ENCODE measurements at regions not wholly inside any gene's neighbourhood (a gene's known extent, or its start where the extent isn't known, plus 50 kb on each side); places are given as distances from the start of the nearest gene placed in this dataset.

GRCh38 chr6:71153755-71154325, 134.8 kb upstream of the OGFRL1 start:
- WGBS, 2 donors: 87% methylated on average over 9 of the region's 9 CpGs
- H3K9me3 ChIP-seq: no peaks in the 10 kb centered on the region
- no peaks in the 10 kb centered on the region for H3K36me3 ChIP-seq
- ATAC-seq (no peak), DNase-seq (no peak)
- intact Hi-C loops (cut with DNase I): no loop called here
- H3K27ac ChIP-seq: no peak overlapping the region
- no peaks in the 10 kb centered on the region for H3K4me1 ChIP-seq
- H3K4me3 ChIP-seq: no peak overlapping the region
- TF ChIP-seq CTCF (IDR thresholded peaks at IDR 0.05): no peak
- no peaks in the 10 kb centered on the region for H3K27me3 ChIP-seq

GRCh38 chr6:71157345-71157744, 131.3 kb upstream of the OGFRL1 start:
- Histone ChIP-seq H3K9me3 (no peaks in the 10 kb centered on the region), H3K27ac (no peak overlapping the region), H3K27me3 (no peaks in the 10 kb centered on the region), H3K4me1 (no peaks in the 10 kb centered on the region), H3K4me3 (no peak overlapping the region), H3K36me3 (no peaks in the 10 kb centered on the region)
- WGBS, 2 donors: 69 to 82% methylated on average over 1 of the region's 1 CpG
- DNase-seq: no peak
- intact Hi-C loops (cut with DNase I): no loop called here
- no peak for TF ChIP-seq CTCF (IDR thresholded peaks at IDR 0.05)
- ATAC-seq: no peak

GRCh38 chr6:71164890-71165289, 123.7 kb upstream of the OGFRL1 start:
- DNase-seq (no peak), ATAC-seq (no peak)
- Histone ChIP-seq H3K27me3 (no peaks in the 10 kb centered on the region), H3K27ac (no peak overlapping the region), H3K9me3 (no peaks in the 10 kb centered on the region), H3K36me3 (no peaks in the 10 kb centered on the region), H3K4me1 (no peaks in the 10 kb centered on the region), H3K4me3 (no peak overlapping the region)
- WGBS, 2 donors: 92 to 93% methylated on average over 22 of the region's 22 CpGs
- intact Hi-C loops (cut with DNase I): no loop called here
- no peak for TF ChIP-seq CTCF (IDR thresholded peaks at IDR 0.05)

GRCh38 chr6:71168233-71168765, 120.3 kb upstream of the OGFRL1 start:
- no peaks in the 10 kb centered on the region for H3K36me3 ChIP-seq
- H3K27me3 ChIP-seq: no peaks in the 10 kb centered on the region
- DNase-seq (no peak), ATAC-seq (no peak)
- no peak overlapping the region for H3K27ac ChIP-seq
- no peak overlapping the region for H3K4me3 ChIP-seq
- WGBS, 2 donors: 79 to 82% methylated on average over 1 of the region's 1 CpG
- H3K9me3 ChIP-seq: no peaks in the 10 kb centered on the region
- no peak for TF ChIP-seq CTCF (IDR thresholded peaks at IDR 0.05)
- H3K4me1 ChIP-seq: no peaks in the 10 kb centered on the region
- intact Hi-C loops (cut with DNase I): no loop called here
